HS-27A (cell line): ENCODE measurements at regions not wholly inside any gene's neighbourhood (a gene's known extent, or its start where the extent isn't known, plus 50 kb on each side); places are given as distances from the start of the nearest gene placed in this dataset.

Experiments used
- DNase-seq: peaks from one replicate; pipeline ENCODE4 v3.0.0-alpha.2; 2012; ENCODE audit warnings: low read depth, missing footprints

DNA sequence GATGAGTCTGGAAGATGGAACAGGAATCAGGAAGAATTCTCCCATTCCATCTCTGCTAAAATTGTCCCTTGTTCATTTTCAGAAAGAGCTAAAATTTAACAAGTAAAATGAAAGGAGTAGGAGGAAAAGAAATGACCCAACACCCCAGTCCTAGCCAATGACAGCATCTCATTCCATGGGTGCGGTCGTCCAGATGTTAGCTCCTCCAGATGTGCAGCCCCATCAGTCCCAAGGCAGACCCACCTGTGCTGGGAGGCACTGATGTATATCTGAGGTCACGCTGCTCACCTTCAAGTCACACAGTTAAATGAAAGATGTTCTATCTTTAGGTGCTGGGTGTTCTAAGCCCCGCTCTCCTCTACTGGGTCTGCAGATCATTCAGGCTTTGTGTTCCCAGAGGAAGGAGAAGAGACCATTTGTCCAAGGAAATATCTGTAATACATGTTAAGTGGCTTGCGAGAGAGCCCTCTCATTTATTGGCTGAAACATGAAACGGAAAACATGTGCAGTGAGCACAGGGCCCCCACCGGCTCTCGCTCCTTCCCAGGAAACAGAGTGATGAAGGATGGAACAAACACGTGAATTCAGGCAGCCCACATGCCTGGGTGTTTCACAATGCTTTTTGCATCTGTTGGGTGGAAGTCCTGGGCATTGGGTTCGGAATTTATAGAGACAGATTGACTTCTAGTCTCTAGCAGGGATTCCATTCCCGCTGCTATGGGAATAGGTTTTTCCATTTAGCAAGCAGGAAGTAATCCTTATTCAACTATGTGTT lies 294.6 kb downstream of the NUAK1 start:
- no peak for DNase-seq

DNA sequence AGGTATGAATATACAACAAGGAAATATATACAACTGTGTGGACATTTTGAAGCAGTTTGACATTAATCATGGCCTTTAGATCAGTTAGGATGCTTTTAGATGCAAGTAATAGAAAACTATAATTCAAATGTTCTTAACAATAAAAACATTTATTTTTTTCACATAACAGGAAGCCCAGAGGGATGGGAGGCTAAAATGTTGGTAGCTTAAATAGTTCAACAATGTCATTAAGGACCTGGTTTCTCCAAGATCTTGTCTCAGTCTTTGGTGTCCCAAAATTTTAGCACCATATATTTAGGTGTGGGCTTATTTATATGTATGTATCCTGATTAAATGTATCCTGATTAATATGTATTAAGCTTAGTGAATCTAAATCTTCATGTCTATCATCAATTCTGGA lies 292.4 kb downstream of the NUAK1 start:
- DNase-seq = no peak

DNA sequence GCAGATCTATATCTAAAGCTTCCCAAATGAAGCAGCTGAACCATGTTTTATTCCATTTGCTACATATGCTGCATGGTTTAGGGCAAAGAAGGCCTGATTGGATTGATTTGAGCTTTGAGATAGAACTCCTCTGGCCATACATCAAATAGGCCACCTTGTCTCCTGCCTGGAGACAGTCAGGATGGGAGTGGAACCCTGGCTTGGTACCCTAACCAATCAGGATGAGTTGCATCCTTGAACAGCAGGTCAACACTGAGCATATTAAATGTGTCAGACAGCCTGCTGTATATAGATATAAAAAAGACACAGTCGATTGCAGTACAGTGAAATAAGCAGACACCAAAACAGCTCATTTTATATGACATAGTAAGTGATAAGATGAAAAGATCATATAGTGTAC lies 291.7 kb downstream of the NUAK1 start:
- no peak for DNase-seq

DNA sequence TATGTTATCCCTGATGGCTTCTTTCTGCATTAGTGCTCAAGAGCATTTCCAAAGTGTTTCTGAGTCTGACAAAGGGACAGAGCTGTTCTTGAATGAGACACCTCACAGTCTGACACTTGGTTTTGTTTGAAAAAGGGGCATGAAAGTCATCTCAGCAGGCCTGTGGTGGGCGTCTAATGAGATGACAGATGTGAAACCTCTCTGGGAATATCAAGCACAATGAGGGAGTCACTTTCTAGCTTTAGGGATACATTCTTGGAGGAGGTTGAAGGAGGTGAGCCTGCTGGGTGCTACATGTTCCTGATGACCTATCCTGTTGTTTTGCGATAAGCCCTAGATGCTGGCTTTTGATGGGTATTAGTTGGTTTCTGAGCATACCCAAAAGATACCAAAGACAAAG lies 290.5 kb downstream of the NUAK1 start:
- DNase-seq = no peak

DNA sequence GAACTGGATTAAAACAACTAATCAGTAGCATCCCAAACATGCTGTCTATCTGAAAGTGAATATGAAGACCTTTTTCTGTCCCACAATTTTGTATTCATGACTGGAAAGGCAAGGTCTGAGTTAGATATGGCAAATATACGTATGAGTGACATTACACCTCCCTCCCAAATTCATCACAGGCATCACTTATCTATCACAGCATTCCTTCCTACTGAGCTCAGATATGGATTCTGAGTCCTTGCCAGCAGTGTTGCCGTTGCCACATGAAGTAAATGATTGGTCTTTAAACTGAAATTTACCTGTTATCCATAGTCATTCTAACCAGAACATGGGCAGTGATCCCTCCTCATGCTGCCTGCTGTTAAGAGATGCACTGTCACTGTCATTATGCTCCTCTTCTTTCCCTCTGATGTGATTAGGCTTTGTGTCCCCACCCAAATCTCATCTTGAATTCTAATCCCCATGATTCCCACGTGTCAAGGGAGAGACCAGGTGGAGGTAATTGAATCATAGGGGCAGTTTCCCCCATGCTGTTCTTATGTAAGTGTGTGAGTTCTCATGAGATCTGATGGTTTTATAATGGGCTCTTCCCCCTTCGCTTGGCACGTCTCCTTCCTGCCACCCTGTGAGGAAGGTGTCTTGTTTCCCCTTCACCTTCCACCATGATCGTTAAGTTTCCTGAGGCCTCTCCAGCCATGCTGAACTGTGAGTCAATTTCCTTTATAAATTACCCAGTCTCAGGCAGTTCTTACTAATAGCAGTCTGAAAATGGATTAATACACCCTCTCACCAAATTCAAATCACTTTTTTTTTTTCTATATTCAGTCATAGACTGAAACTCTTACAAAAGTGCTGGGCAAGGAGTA lies 288.4 kb downstream of the NUAK1 start:
- no peak for DNase-seq

DNA sequence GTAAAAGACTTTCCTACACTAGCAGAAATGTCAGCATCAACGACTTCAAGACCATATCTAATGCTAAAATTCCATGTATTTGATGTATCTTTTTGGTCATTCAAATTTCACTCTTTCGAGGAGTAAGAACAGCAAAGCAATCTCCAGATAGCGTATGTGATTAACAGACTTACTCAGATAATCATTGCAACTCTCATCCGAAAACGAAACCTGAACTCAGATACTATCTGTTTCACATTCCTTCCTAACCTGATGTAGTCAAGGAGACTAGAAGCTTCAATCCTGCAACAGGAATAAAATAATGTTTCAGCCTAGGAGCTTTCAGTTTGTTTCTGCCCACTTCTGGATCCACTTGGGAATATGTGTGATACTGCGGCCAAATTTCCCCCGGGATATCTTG lies 286.3 kb downstream of the NUAK1 start:
- no peak for DNase-seq

DNA sequence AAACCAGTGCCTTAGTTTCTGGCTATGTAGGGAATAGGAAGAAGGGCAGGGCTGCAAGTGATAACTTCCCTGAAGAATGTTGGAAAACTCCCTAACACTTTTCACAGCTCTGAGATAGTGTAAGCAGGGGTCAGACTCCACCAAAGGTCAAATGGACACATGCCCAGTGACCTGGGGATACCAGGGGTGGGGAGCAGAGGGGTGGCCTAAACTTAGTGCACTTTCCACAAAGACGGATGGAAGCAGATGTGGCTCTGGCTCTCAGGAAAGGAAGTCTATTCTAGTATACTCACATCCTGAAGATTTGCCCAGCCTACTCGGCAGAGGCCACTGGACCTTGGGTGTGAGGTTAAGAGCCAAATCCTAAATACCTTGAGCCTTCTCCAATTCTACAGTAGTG lies 285.8 kb downstream of the NUAK1 start:
- DNase-seq = no peak

DNA sequence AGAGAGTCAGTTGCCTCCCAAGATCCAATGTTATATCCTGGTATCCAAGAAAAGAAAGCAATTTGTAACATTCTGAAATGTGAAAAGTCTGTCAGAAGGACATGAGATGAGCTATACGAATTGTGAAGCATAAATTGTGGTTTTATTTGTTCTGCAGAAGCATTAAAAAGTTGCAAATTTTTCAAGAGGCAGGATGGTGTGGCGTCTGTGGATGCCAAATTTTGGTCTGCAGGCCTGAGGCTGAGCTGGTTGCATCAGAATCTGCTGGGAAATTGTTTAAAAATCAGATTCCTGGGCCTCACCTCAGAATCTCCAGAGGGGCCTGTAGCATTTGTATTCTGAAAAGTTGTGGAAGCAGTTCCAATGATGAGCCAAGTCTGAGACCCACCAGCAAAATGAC lies 284.7 kb downstream of the NUAK1 start:
- no peak for DNase-seq

DNA sequence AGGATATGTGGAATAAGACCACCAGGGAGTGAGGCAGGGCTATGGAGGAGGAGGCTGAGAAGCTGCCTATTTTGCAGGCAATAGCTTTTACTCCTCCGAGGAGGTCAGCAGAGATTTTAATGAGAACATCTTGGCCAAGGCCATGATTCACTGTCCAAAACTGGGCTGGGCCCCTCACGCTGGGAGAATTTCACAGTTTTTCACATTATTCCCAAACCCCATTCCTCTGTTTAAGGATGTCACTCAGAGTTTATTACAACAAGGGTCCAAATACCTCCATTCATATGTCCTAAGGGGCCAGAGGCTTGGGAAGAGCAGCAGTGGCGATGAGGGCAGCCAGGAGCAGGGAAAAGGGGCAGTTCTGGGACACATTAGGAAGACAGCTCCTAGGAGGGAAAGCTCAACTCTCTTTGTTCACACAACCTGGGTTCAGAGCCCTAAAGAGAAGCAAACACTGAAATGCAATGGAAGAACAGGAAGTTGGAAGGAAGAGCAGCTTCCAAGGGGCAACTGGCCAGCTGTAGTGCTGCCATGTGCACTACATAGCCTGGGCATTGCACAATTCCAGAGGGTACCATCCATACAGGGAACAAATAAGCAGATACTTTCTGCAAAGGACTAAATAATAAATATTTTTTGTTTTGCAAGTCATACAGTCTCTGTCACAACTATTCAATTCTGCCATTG lies 283.2 kb downstream of the NUAK1 start:
- DNase-seq = no peak

DNA sequence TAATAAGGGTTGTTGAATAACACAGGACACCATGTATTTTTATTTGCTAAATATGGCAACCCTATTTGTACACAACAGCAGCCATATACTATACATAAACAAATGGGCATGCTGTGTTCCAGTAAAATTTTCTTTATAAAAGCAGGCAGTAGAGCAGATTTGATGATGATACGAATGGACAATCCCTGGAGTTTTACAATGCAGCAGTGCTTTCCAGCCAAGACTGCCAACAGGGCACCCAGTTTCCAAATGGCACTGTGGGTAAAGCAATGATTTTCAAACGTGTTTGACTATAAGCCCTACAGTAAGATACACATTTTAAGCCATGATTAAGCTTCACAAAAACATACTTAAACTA lies 282.7 kb downstream of the NUAK1 start:
- DNase-seq = no peak

DNA sequence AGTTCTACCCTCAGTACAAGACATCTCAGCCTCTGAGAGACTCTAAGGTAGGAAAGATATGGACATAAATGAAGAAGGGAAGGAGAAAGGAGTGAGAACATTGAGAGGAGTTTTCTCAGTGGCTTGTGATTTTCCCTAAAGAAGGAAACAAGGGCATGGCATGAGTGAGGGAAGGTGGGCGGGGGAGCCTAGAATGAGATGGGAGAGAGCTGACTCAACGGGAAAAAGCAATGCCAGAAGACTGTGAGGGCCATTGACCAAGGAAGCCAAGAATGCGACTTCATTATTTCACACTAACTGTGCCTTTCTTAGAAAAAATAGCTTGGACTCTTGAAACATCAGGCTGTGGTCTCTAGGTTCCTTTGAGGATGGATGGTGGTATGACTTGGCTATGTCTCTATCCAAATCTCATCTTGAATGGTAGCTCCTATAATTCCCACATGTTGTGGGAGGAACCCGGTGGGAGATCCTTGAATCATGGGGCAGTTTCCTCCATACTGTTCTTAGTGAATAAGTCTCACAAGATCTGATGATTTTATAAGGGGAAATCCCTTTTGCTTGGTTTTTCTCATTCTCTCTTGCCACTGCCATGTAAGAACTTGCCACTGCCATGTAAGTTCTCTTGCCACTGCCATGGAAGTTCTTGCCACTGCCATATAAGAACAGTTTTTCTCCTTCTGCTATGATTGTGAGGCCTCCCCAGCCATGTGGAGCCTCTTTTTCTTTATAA lies 279.6 kb downstream of the NUAK1 start:
- no peak for DNase-seq

DNA sequence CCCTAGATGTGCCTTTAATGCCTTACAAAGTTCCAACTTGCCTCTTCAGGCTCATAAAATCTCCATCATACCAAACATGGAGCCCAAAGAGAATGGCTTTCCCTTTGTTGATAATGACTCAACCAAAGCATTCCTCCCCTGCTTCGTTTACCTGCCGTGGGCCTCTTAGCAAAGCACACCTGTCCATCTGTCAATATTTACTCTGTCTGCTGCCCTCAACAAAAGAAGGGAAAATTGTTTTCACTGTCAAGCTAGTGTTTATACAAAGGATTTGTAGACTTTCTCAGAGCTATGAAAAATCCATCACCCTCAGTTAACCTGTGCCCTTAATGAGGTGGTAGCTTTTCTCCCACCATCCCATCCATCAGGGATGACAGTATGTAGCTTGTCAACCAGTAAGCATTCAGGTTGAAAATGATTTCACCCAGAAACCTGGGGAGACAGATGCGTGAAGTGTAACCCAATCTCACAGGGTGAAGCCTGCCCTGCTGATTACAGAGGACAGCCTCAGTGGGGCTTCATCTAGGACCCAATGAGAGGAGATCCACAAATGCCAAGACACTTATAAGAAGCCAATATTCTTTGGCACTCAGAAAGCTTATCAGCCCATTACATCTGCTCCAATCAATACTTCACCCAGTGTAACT lies 278.1 kb downstream of the NUAK1 start:
- DNase-seq = no peak

DNA sequence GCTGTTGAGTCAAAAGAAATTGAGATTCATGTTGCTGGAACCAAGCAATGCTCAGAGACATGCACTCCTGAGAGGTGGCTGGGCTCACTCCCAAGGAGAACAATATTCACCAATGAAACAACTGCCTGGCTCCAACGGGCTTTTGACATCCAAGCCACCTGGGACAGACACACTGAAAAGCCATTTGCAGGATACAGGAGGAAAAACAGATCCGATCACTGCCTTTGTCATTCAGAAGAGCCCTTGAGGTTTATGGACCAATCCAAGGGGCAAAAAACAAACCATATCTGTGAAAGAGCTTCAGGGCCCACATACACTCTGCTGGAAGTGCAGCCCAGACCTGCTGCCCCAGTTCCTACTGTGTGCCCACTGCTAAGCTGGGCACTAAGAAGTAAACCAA lies 277.5 kb downstream of the NUAK1 start:
- DNase-seq = no peak

DNA sequence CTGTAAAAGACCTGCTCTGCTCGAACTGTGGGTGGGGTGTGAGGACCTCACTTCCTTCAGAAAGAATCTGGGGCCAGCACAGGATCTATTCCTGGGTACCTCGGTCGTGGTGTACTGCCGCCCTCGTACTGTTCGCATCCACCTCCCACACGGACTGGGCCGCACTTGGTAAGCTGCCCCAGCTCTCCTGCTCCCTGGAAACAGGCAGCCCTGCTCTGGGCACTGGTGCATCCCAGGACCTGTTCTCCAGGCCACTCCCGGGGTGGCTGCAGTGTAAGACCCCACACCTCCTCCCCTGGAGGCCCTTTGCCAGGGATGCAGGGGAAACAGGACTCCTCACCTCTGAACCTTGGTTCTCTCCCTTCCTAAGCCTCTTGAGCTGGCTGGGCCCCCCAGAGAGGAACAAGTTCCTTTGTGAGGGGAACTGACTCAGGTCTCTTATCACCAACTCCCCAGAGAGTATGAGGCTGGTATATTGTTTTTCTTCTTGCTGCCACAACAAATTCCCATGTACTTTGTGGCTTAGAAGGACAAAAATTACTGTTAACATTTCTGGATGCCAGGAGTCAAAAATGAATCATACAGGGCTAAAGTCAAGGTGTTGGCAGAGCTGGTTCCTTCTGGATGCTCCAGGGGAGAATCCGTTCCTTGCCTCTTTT lies 276.5 kb downstream of the NUAK1 start:
- DNase-seq = no peak

DNA sequence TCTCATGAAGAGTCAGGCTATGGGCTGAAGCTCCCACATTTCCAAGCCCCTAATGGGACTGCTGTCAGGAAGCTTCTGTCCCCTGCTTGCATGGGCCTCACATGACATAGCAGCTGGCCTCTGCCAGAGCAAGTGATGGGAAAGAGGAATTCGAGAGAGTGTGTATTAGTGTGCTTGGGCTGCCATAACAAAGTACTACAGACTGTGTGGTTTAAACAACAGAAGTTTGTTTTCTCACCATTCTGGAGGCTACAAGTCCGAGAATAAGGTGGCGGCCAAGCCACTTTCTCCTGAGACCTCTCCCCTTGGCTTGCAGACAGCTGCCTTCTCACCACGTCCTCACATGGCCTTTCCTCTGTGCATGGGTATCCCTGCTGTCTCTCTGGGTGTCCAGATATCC lies 274.4 kb downstream of the NUAK1 start:
- no peak for DNase-seq

DNA sequence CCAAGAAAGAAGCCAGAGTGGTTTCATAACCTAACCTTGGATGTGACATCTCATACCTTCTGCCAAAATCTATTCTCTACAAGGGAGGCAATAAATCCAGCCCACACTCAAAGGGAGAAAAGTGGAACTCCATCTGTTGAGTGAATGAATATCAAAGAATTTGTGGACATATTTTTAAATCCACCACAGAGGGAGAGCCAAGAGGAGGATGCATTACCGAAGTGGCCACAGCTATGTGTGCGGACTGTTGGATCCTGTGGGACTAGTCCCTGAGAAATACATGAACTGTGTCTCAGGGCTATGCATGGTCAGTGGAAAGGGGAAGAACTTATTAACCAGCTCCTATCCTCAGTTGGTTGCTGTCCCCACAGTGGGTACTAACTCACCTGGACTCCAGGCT lies 273.9 kb downstream of the NUAK1 start:
- DNase-seq = no peak

DNA sequence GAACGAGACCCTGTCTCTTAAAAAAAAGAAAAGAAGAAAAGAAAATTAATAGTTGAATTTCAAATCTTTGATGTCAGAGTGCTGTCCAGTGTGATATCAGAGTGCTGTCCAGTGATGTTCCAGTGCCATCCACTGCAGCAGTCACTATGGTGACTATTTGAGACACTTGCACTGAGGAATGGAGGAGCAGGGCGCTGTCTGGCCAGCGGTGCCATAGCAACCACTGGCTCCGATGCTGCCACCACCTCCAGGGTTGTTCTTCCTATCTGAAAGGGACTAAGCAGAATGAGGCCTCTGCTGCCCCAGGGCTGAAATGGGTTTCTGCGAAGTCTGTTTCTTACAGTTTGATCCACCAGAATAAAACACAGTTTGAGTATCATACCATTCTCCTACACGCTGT lies 272.9 kb downstream of the NUAK1 start:
- no peak for DNase-seq

DNA sequence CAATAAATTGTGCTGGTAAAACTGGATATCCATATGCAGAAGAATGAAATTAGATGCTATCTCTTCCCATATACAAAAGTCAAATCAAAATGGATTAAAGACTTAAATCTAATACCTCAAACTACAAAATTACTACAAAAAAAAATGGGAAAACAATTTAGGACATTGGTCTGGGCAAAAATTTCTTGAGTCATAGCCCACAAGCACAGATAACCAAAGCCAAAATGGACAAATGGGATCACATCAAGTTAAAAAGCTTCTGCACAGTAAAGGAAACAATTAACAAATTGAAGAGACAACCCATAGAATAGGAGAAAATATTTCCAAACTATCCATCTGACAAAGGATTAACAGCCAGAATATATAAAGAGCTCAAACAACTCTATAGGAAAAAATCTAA lies 264.6 kb downstream of the NUAK1 start:
- DNase-seq = no peak

DNA sequence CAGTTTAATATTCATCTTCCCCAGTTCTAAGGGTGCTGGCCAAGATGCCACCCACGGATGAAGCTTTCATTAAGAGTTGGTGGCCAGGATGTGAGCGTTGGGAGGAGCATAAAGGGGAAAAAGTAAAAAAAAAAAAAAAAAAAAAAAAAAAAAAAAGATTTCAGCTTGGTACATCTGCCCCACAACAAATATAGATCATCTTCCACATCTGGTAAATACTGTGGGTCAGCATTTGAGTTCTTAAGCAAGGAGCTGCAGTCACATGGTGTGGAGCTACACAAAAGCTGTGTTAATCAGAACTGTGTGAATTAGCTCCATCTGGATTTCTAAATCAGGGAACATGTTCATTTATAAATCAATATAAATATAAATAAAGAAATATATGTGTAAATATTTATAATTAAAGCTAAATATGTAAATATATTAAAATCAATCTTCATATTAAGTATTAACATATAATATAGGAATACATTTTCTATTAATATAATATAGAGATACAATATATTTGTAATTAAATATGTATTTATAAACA lies 262.3 kb downstream of the NUAK1 start:
- DNase-seq = no peak

DNA sequence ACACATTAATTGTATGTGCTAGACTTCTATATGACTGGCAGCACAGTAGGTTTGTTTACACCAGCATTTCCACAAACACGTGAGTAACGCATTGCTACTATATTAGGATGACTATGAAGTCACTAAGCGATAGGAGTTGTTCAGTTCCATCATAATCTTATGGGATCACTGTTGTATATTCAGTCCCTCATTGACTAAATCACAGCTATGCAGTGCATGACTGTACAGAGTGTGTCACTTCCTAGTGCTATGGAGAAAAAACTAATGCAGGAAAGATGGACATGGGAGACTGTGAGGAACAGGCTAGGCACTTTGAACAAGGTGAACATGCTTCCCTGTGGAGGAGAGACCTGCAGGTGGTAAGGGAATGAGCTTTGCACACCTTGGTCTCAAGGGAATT lies 259.8 kb downstream of the NUAK1 start:
- DNase-seq = no peak

DNA sequence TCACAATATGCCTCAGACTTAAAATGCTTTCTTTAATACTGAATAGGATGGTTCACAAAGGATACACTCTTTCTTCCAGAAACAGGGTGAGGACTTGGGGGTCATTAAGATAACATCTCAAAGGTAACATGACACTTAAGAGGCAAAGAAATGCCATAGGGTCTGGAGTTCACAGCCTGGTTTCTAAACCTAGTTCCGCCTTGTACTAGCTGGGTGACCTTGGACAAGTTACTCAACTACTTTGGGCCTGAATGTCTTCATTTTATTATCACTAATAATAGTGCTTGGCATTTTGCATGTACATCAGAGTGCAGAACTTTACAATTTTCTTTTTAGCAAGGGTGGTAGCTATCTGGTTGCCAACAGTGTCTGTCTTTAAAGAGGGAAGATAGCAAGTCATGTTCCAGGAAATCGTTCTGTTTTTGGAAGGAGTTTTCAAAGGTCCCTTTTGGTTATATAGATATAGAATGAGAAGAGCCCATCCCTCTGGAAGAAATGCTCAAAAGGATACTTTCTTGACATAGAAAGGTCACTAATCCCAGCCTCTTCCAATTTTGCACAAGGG lies 257.8 kb downstream of the NUAK1 start:
- no peak for DNase-seq
